ENCODE measurements at regions not wholly inside any gene's neighbourhood (a gene's known extent, or its start where the extent isn't known, plus 50 kb on each side); places are given as distances from the start of the nearest gene placed in this dataset.

GRCh38 chr1:39146681-39147080 lies 57.8 kb upstream of the MACF1 start:
- no peak for TF ChIP-seq SUZ12 (IDR thresholded peaks at IDR 0.05; ENCODE audit: extremely low read depth, insufficient read depth, insufficient read length)
- no peak for TF ChIP-seq YY1 (IDR thresholded peaks at IDR 0.05; ENCODE audit: insufficient read depth, insufficient read length)
- no peak for TF ChIP-seq ZNF274 (IDR thresholded peaks at IDR 0.05; ENCODE audit: low read depth, low read length)

All from NT2/D1 (cell line).